G401 (cell line): ENCODE measurements at regions not wholly inside any gene's neighbourhood (a gene's known extent, or its start where the extent isn't known, plus 50 kb on each side); places are given as distances from the start of the nearest gene placed in this dataset.

ENCODE experiments used
- DNase-seq: peaks from one replicate; pipeline ENCODE4 v3.0.0-alpha.2; 2015; ENCODE audit warnings: low spot score
- in situ Hi-C: cut with HindIII; loops from 2 replicates; pipeline ENCODE4 v1.10.0; 2016; ENCODE audit warnings: low sequenced_read_pairs, mixed read lengths

DNA sequence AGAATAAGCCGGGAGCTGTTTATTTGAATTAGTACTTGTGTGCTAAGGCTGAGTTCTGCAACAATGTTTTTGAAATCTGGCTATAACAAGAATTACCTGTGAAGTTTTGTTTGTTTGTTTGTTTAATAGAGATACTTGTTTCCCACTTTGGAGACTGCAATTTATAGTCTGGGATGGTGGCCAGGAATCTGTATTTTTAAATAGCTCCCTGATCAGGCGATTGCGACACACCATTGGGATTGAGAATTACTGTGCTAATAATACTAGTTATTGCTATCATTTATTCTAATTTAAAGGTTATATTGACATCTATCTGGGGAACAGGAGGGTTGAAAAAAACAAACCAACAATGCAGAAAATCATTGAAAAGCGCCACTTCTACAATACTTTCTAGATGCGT is 951.6 kb upstream of the TENM3 start:
- in situ Hi-C loops, result no loop called here
- DNase-seq, result no peak

DNA sequence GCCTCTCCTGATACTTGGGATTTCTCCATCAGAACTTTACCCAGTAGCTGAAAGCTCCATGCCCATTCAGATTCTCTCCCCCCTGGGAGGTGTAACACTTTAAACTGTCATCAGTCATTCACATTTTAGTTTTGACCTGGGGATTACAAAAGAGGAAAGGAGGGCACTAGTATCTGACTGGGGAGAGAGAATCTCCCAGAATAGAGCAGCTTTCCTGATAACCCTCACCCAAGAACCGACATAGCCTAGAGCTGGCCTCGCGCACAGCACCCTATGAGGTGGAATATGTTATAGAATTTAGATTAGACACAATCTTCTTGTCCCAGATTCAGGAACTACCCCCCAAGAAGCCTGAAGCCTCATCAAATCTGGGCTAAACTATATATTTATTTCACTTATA is 950.2 kb upstream of the TENM3 start:
- in situ Hi-C loops, result no loop called here
- no peak for DNase-seq

DNA sequence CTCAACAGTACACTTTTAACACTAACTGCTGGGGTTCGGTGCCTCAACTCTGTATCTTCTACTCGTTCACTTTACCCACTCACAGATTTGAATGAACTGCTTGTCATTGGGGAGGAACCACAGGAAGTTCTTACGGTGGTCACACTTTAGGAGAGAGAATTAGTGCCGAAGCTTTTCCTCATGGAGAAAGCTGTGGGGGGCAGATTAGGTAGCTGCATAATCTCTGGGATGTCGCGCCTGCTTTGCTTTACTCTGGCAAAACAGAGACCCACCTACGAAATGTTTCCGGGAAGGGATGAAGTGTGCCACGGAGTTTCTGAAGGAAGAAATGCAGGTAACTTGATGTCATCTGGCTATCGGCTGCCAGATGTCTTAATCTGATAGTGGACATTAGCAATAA is 949.7 kb upstream of the TENM3 start:
- in situ Hi-C loops, result no loop called here

DNA sequence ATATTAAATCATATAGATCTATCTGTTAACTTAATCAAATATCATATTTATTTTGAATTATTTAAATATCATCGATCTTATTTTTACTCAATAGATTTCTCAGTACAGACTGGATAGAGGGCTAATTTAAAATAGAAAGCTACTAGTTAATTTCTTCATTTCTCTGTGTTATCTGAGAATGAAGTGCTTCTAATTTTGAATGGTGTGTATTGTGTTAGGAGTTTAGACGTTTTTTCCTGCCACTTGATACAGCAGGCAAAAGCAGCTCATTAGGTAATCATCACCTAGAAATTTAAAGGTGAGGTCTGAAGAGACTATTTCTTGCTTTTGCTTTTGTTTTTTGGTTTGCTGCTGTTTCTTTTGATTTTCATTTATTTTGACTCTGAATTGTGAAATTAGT is 948.8 kb upstream of the TENM3 start:
- no peak for DNase-seq
- in situ Hi-C loops, result no loop called here

More for the DNA sequence above, 949.7 kb upstream of the TENM3 start:
- DNase-seq, result no peak

DNA sequence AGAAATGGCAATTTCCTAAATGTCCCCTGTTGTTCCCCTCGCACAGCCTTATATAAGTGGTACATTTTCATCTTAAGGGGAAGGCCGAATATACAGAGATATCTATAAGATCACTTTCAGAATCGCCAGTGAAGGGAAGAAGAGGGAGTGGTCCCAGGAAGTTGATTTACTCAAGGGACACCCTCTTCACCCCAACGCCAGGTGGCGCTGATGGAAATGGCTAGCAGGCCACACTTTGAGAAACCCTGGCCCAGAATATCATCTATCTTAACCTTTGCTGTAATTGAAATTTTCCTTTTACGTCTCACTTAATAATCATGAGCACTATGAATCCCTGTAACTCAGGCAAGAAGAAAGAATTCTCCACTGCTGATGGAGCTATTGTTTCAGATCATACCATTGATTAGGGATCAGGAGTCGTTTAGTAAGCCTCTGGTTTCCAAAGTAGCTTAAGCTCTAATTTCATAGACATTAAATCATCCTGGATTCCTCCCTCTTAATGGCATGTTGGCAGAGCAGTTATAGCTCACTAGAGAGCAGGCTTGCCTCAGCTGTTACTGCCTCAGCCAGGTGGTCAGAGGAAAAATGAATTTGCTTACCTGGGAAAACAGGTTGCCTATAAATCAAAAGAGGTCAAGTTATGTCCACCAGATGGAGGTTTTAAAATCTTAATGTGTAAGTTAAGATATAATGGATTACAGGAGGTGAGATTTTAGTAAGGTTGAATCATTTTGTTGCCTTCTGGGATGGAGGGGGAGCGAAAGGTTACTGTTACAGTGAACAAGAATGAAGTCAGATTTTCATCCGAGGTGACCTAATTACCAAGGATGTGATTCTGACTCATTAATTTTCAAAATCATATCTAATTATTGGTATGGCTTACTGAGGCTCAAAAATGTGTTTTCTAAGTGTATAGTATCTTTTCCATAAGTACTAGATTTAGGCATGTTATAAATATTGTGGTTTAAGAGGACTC is 941.2 kb upstream of the TENM3 start:
- in situ Hi-C loops, result no loop called here
- DNase-seq, result peak; percentile 6

DNA sequence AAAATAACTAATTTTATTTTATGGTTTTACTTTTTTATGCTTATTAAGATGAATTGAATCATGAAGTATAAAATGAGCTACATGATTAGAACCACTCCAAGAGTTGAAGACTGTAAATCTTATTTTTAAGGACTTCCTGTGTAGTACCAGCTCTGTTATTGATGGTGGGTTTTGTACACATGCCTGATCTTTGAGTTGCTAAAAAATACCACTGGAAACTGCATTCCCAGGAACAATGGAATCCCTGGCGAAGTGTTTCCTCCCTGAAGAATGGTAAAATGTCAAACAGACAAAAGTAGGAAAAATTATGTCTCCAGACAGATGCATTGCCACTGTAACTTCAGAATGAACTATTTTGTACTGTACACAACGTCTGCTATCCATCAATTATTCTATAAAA is 935.4 kb upstream of the TENM3 start:
- DNase-seq, result no peak
- in situ Hi-C loops, result no loop called here

DNA sequence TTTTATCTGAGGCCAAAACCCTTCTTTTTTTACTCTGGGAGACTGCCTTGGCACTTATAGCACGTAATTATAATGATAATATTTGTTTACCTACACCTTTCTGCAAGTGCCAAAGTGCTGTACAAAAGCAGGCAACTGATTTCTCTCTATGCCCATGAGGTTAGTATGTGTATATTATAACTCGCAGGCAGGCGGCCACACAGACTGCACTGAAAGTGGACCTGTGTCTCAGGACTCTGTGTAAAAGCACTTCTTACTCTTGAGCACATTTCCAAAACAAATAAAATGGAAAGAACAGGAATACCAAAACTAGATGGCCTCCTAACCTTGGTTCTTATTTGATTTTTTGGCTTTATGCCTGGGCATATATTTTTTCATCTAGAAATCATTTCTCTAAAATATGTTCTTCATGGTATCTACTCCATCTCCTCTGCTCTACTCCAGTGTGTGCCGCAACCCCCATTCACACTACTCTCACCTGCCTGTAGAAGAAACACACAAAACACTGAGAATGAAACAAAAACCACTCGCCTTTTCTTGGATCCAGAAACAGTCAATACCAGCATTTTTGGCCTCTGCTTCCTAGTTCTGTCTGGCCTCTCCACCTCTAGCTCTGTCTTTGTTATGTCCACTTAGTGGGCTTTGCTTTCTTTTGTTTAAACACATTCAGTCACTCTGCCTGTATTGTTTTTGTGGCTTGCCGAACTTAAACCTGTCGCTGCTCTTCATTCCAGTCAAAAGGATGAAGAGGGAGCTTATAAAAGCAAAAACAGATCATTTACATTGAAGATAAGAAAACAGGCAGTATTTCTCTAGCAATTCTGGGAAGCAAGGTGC is 934.5 kb upstream of the TENM3 start:
- DNase-seq, result no peak
- in situ Hi-C loops, result no loop called here

DNA sequence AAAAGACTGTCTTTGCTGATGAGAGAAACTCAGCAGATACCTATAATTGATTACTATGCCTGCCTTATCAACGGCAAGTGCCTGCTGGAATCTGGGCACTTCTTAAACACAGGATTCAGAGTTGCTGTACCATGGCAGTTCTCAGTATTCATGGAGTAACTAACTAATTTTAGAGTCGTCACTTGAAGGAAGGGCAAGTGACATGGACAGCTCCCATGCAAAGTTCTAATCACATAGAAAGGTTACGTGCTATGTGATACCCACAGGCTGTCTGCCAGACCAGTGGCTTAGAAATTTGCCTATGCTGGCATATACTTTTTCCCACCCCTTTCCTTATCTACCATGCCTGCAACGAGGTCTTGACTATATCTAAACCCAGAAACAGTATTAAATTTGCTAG is 931.1 kb upstream of the TENM3 start:
- in situ Hi-C loops, result no loop called here

DNA sequence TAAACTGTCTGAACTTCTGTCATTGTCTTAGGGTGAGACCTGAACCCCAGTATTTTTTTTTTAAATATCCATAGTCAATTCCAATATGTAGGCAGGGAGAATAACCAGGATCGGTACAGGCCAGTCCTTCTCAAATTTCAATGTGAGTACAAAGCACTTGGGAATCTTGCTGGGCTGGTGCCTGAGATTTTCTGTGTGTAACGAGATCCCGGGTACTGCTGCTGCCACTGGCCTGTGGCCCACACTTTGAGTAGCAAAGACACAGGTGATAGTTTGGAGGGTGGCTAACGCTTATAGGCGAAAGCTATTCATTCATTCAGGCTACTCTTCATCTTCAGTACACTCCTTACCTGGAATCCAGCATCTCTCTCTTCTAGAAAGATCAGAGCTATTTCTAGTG is 923.6 kb upstream of the TENM3 start:
- in situ Hi-C loops, result no loop called here
- DNase-seq, result no peak

More for the DNA sequence above, 931.1 kb upstream of the TENM3 start:
- no peak for DNase-seq

DNA sequence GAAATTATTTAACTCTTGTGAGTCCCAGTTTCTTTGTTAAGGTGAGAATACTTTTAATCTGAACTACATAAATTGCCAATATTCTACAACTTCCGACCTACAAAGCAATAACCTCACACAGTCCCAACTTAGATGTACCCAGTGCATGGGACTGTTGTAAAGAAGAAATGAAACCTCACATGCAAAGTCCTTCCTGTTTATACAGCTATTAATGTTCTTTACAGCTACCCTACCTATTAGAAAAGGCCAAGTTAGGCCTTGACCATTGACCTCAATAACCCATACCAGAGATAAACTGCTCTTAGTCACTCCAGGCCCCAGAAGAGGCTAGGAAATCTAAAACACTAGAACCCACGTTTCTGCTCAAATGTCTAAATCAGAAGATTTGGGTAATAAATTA is 920.1 kb upstream of the TENM3 start:
- DNase-seq, result no peak
- in situ Hi-C loops, result no loop called here

DNA sequence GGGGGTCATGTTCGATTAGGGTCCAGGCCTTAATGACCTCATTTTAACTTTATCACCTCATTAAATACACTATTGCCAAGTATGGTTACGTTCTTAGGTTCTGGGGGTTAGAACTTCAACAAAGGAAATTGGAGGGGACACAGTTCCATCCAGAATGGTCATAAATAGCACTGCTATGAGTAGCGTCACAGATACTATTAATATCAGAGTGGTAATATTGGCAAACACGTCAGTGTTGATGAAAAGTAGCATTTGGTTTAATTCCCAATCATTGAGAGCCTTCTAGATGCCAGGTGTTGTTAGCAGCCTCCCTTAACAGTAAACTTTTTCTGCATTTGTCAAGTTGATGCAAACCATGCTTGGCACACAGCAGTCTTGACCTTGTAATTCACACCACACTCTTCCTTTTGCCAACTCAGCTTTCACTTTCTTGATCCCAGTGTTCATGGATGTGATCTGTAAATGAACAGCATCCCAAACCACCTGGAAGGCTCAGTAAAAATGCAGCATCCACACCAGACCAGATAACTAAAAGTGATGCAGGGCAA is 912.5 kb upstream of the TENM3 start:
- no peak for DNase-seq
- in situ Hi-C loops, result no loop called here

DNA sequence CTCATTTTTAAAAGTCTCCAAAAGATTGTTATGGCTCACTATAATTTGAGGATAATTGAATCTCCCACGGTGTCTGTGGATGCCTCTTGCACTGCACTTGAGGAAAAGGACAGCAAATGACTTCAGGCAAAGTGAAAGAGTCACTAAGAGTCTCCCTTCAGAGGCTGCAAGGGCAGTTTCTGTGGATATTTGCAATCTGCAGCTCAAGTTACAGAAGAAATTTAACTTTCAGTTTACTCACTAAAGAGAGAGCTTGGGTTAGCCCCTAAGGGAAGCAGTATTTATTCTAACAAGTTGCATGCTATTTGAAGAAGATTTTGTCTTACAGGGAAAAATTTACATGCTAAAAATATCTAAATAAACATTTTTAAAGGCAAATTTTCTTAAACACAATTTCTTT is 912.0 kb upstream of the TENM3 start:
- in situ Hi-C loops, result no loop called here

DNA sequence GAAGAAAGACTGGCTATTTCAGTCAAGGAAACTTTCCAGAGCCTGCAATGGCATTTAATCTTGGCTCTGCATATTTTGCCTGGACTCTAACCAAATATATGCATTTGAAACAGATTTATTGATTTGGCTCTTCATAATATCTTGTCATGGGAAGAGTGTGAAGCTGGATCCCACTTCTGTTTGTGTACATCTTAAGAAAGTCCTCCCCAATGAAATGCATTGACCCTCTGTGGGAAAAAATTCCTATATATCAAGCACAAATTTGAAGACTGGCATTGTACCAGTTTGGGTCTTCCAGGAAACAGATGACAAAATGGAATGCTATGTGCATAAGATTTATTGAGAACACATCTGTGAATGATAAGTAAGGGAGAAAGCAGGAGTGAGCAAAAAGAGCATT is 897.3 kb upstream of the TENM3 start:
- no peak for DNase-seq
- in situ Hi-C loops, result no loop called here

More for the DNA sequence above, 912.0 kb upstream of the TENM3 start:
- DNase-seq, result no peak

DNA sequence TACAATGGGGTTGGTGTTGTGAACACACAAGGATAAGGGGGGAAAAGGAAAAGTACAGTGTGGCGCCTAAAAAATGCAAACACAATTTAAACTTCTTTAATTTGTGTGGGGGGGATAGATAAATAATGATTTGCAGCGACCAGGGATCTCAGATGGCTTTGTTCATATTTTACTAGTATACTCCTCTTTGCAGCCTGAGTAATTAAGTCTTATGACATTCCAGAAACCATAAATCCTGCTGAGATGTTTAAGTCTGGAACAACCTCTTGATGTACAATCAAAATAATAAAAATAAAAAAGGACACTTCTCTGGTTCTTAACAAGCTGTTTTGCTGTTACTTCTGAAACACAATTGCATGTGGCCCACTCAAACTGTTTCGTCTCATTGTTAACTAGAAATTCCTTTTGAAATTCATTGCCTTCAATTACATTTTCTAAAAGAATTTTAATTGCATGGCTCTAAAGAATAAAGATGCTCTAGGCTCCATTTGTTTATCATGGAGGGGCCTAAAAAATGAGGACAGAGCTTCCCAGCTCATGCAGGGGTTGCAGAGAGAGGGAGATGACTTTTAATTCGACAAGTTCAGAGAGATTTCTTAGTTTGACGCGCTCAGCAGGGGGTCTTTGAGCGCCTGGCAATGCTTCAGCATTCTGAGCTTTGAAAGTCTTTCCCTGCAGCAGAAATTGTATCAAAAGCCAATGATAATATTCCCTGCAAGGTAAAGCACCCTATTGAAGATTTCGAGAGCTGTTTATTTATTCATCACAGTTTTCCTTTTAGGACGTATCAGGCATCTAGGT is 892.4 kb upstream of the TENM3 start:
- in situ Hi-C loops, result no loop called here
- peak; percentile 2 for DNase-seq

DNA sequence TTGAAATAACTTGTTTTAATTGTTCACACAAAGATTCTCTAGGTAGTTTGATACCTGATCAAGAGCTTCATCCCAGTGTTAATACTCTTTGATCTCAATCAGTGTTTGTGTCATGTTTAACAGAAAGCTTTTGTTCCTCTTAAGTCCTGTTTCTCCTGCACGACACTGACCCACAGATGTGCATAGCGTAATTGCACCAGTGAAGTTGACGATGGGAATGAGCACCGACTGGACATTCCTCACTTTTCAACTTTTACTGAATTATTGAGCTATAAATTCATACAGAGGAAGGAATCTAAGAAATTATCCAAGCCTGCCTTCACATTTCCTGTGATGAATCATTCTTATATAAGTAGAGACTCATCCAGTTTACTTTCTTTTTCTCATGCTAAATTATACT is 878.7 kb upstream of the TENM3 start:
- in situ Hi-C loops, result no loop called here
- DNase-seq, result no peak

DNA sequence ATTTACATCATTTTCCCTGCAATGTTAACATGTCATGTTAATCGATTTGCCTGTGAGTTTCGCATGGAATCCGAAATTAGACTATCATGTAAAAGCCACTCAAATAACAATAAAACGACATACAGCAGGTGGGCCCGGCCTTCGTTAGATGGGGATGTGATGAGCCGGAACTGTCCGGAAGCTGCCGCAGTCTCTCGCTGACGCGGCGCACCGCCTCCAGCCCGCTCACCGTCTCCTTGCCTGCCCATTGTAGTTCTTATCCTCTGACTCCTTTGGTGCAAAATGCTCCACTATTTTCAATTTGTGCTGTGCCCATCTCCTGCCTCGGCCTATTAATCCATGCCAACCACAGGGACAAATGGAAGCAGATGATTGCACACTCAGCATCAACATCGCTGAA is 877.5 kb upstream of the TENM3 start:
- in situ Hi-C loops, result no loop called here
- no peak for DNase-seq

DNA sequence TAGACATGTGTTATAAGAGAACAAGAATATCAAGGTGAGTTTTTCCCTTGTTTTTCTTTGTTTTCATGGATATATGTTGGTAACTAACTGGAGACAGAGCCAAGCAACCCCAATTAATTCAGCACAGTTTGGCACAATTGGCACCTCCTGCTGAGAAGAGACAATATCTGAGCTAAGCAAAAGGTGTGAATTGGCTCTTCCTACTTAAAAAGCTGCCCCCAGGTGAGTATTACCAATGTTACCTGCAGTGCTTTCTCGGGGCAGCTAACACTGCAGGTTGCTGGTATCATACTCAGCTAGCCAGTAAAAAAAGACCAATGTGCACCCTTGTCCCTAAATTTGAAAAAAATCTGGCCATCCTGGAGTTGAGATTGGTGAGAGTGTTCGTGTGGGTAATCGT is 871.2 kb upstream of the TENM3 start:
- in situ Hi-C loops, result no loop called here

DNA sequence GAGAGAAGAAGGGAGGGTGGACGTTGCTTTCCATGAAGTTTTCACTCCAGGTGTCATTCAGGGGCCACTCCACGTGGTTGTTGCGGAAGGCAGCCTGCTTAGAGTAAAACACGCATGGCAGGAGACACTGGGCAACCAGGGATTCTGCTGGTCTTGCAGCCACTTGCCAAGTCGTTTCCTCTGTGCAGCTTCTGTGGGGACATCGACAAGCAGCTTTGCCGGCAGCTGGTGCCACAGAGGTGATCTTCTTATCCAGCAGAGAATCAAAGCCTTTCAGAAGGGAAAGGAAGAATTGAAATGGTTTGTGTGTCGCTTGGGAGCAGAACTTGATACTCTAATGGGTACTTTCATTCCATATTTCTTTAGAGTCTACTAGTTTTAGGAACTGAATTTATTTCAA is 867.1 kb upstream of the TENM3 start:
- in situ Hi-C loops, result no loop called here
- DNase-seq, result no peak

More for the DNA sequence above, 871.2 kb upstream of the TENM3 start:
- no peak for DNase-seq

DNA sequence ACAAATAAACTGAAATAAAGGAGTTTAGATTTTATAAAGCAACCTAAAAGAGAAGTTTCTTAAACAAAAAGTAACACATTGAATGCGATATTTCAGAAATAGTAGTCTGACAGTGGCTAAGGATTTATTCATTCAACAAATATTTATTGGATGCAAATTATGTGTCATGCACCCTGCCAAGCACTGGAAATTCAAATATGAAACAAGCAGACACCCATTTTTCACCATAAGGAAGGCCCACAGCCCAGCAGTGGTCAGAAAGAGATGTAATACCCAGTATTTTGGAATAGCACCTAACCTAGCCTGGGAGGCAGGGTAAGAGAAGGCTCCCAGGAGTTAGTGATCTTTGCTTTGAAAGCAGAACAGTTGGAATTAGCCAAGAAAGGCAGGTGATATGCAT is 855.1 kb upstream of the TENM3 start:
- in situ Hi-C loops, result no loop called here

More for the DNA sequence above, 855.1 kb upstream of the TENM3 start:
- DNase-seq, result no peak
